ENCODE measurements at regions not wholly inside any gene's neighbourhood (a gene's known extent, or its start where the extent isn't known, plus 50 kb on each side); places are given as distances from the start of the nearest gene placed in this dataset.
"Not testable (repeated sequence)": the region's sequence is repeated elsewhere in the genome, so short reads cannot be mapped to it uniquely, and the experiment has no call there.

- DNase-seq (ENCODE audit: low spot score in 2 of 2); H3K9me3 Mint-ChIP-seq; H3K36me3 Mint-ChIP-seq; H3K27me3 Mint-ChIP-seq; ATAC-seq (ENCODE audit: low read depth); H3K4me1 Mint-ChIP-seq: not testable (repeated sequence)
- peak overlapping the region; percentile 94 for H3K27ac Mint-ChIP-seq
- H3K4me3 Mint-ChIP-seq, result peak overlapping the region; percentile 79
These were observed 186.0 kb upstream of the PLCXD1 start for GRCh38 chrX:95165-95564.

All from memory B cell (primary cell).